ENCODE measurements at regions not wholly inside any gene's neighbourhood (a gene's known extent, or its start where the extent isn't known, plus 50 kb on each side); places are given as distances from the start of the nearest gene placed in this dataset.

DNA sequence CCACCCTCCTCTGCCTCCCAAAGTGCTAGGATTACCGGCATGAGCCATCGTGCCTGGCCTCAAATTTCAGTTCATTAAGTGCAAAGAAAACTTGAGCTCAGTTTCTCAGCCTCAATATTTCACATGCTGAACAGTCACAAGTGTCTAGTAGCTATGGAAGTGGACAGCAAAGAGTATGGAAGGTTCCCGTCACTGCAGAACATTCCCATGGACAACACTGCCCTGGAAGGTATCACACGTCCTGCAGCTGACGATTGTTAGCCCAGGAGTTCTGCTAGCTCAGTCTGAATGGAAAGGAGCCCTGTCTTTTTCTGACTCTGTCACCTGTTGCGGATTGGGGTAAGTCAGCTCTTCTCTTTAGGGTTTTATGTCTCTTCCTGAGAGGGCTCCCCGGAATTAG lies 86.2 kb upstream of the PTPRM start:
- FAIRE-seq (no peak), ATAC-seq (no peak), DNase-seq (ENCODE audit: low read depth, low spot score) (no peak)
- Histone ChIP-seq H2AFZ (ENCODE audit: control insufficient read depth, low read depth, low read length) (no peak overlapping the region), H3K79me2 (ENCODE audit: control insufficient read depth, insufficient read depth, low read length) (no peaks in the 10 kb centered on the region), H4K20me1 (ENCODE audit: control insufficient read depth, insufficient read depth) (no peaks in the 10 kb centered on the region), H3K36me3 (ENCODE audit: control insufficient read depth in 2 of 2, insufficient read depth in 2 of 2, low read length in 1 of 2) (no peaks in the 10 kb centered on the region), H3K9me3 (replicated peaks; ENCODE audit: control insufficient read depth, insufficient read depth, low read length) (no peaks in the 10 kb centered on the region), H3K4me1 (ENCODE audit: control insufficient read depth, insufficient read depth, low read length) (no peaks in the 10 kb centered on the region), H3K4me2 (ENCODE audit: control insufficient read depth, insufficient read depth) (no peak overlapping the region), H3K27ac (ENCODE audit: control insufficient read depth, insufficient read depth) (no peak overlapping the region), H3K9ac (ENCODE audit: control insufficient read depth, insufficient read depth, low read length) (no peak overlapping the region), H3K4me3 (no peak overlapping the region), H3K27me3 (replicated peaks in 1 of 2; ENCODE audit: control insufficient read depth in 2 of 2, insufficient read depth in 2 of 2, low read length in 1 of 2) (no peaks in the 10 kb centered on the region)
- BruUV-seq (replicated peaks), result no TSS peak
- 45% methylated on average over 7 of the region's 7 CpGs for WGBS (ENCODE audit: insufficient coverage, insufficient replicate concordance, low lambda C conversion rate, missing lambda C conversion rate)
- SMC1A ChIA-PET (ENCODE audit: uncharacterized antibody, unreplicated experiment), result no interaction called here
- POLR2A ChIA-PET, result no interaction called here
- intact Hi-C loops (cut with micrococcal nuclease; ENCODE audit: unreplicated experiment), result no loop called here
- CTCF ChIA-PET, result no interaction called here
- RAD21 ChIA-PET (ENCODE audit: unreplicated experiment), result no interaction called here
- TF ChIP-seq IKZF1 (conservative IDR thresholded peaks at IDR 0.05), result no peak
- in situ Hi-C loops (cut with MboI), result no loop called here

DNA sequence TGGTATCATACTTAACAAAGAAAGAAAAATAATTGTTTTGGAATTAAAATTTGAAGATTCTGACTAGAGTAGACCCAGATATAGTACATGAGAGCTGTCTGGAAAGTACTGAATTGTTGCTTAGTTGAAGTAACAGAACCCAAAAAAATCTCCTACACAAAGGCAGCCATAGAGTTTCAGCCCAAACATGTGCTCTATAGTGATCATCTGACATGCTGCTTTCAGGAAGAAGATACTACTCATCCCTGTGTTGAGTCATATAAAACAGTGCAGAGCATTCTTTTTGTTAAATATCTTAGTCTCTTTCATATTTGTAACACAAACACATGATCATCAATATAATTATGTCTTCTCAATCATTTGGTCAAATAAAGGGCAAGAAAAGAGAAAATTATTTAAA lies 84.8 kb upstream of the PTPRM start:
- H3K27me3 ChIP-seq (replicated peaks in 1 of 2; ENCODE audit: control insufficient read depth in 2 of 2, insufficient read depth in 2 of 2, low read length in 1 of 2), result no peaks in the 10 kb centered on the region
- intact Hi-C loops (cut with micrococcal nuclease; ENCODE audit: unreplicated experiment) (no loop called here), in situ Hi-C loops (cut with MboI) (no loop called here)
- ChIA-PET POLR2A (no interaction called here), CTCF (no interaction called here), RAD21 (ENCODE audit: unreplicated experiment) (no interaction called here), SMC1A (ENCODE audit: uncharacterized antibody, unreplicated experiment) (no interaction called here)
- H3K4me3 ChIP-seq, result no peak overlapping the region
- no peaks in the 10 kb centered on the region for H3K36me3 ChIP-seq (ENCODE audit: control insufficient read depth in 2 of 2, insufficient read depth in 2 of 2, low read length in 1 of 2)
- DNase-seq (ENCODE audit: low read depth, low spot score), result no peak
- H4K20me1 ChIP-seq (ENCODE audit: control insufficient read depth, insufficient read depth), result no peaks in the 10 kb centered on the region
- TF ChIP-seq NFIC (IDR thresholded peaks at IDR 0.05; ENCODE audit: low read depth, low read length) (no peak), PAX8 (IDR thresholded peaks at IDR 0.05) (no peak), RBBP5 (conservative IDR thresholded peaks at IDR 0.05) (no peak), POLR2AphosphoS2 (IDR thresholded peaks at IDR 0.05; ENCODE audit: low read depth, low read length) (no peak), MYB (IDR thresholded peaks at IDR 0.05; ENCODE audit: borderline replicate concordance, low read depth, low read length) (no peak), YY1 (IDR thresholded peaks at IDR 0.05; ENCODE audit: low read depth, low read length) (no peak), BCL11A (IDR thresholded peaks at IDR 0.05; ENCODE audit: low read depth, low read length) (no peak)
- TF ChIP-seq, protein P1, sequence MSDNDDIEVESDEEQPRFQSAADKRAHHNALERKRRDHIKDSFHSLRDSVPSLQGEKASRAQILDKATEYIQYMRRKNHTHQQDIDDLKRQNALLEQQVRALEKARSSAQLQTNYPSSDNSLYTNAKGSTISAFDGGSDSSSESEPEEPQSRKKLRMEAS (IDR thresholded peaks at IDR 0.05; ENCODE audit: low read depth, low read length), result no peak
- no peak overlapping the region for H3K27ac ChIP-seq (ENCODE audit: control insufficient read depth, insufficient read depth)
- no peak for FAIRE-seq
- no peaks in the 10 kb centered on the region for H3K4me1 ChIP-seq (ENCODE audit: control insufficient read depth, insufficient read depth, low read length)
- no peak overlapping the region for H3K9ac ChIP-seq (ENCODE audit: control insufficient read depth, insufficient read depth, low read length)
- H3K9me3 ChIP-seq (replicated peaks; ENCODE audit: control insufficient read depth, insufficient read depth, low read length), result no peaks in the 10 kb centered on the region
- no peak overlapping the region for H2AFZ ChIP-seq (ENCODE audit: control insufficient read depth, low read depth, low read length)
- no peak overlapping the region for H3K4me2 ChIP-seq (ENCODE audit: control insufficient read depth, insufficient read depth)
- H3K79me2 ChIP-seq (ENCODE audit: control insufficient read depth, insufficient read depth, low read length), result no peaks in the 10 kb centered on the region
- no peak for ATAC-seq
- BruUV-seq (replicated peaks), result no TSS peak
